HG03442 (cell line): ENCODE measurements at regions not wholly inside any gene's neighbourhood (a gene's known extent, or its start where the extent isn't known, plus 50 kb on each side); places are given as distances from the start of the nearest gene placed in this dataset.

Experiments used
- ATAC-seq: cut with Tn5 transposase; IDR thresholded peaks from one replicate; pipeline ENCODE4 v1.9.1; 2021; ENCODE audit warnings: mild to moderate bottlenecking, moderate library complexity; ENCODE audit not compliant: unreplicated experiment

GRCh38 chr5:68352166-68352565, 136.6 kb downstream of the PIK3R1 start:
- ATAC-seq, result no peak

GRCh38 chr5:68353605-68354004, 138.0 kb downstream of the PIK3R1 start:
- ATAC-seq, result no peak

DNA sequence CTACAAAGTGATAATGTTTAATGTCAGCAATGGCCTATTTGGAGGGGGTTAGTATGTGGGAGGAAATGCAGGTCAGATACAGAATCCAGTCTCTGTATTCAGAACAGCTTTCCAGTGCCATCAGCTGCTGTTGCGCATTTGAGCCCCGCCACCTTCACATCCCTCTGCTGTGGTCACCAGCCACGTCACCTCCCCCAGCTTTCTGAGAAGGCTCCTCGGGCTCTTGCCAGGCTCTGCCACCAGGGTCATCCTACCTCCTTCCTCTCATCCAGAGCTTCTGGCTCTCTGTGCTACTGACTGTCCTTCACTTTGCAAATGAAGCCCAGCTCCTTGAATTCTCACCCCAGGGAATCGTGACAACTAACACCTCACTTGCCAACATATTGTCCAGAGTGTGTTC, 138.8 kb downstream of the PIK3R1 start:
- no peak for ATAC-seq

DNA sequence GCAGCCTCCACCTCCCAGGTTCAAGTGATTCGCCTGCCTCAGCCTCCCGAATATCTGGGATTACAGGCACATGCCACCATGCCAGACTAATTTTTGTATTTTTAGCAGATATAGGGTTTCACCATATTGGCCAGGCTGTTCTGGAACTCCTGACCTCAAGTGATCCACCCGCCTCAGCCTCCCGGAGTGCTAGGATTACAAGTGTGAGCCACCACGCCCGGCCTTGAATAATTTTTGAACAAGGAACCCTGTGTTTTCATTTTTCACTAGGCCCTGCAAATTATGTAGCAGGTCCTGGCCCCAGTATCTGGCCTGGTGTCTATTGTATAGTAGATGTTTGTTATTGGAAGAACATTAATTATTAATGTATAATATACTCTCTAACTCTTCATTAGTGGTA, 140.7 kb downstream of the PIK3R1 start:
- no peak for ATAC-seq

- ATAC-seq, result no peak
Measured at GRCh38 chr5:68356623-68357022, 141.1 kb downstream of the PIK3R1 start.

GRCh38 chr5:68359699-68360098, 144.1 kb downstream of the PIK3R1 start:
- ATAC-seq, result no peak

DNA sequence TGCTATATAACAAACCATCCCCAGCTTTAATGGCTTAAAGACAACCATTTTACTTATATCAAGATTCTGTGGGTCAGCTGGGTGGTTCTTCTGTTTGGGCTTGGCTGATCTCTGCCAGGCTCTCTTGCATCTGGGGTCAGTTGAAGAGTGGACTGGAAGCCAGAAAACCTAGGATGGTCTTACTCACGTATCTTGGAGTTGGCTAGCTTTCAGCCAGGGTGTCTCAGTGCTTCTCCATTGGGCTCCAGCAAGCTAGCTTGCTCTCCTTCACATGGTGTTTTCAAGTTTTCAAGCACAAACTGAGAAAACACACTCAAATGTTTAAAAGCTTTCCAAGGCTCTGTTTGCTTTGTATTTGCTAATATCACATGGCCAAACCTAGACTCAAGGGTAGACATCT, 146.8 kb downstream of the PIK3R1 start:
- no peak for ATAC-seq

DNA sequence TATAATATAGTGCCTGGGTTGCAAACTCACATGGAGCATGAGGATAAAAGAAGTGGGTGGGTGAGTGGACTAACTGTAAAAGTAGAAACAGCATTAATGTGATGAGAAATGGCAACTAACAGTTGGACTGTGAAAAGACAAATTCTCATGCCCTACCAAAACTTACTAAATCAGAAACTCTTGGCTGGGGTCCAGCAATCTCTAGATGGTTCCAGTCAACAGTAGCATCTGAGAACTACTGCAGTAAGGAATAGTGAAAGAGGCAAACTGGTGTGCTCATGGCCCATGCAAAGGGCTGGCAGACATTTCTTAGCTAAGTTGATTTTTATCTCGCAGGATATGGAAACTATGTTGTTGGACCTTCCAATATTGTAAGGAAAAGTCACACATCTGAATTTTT, 150.3 kb downstream of the PIK3R1 start:
- ATAC-seq, result no peak

GRCh38 chr5:68367287-68367686, 151.7 kb downstream of the PIK3R1 start:
- ATAC-seq, result no peak

DNA sequence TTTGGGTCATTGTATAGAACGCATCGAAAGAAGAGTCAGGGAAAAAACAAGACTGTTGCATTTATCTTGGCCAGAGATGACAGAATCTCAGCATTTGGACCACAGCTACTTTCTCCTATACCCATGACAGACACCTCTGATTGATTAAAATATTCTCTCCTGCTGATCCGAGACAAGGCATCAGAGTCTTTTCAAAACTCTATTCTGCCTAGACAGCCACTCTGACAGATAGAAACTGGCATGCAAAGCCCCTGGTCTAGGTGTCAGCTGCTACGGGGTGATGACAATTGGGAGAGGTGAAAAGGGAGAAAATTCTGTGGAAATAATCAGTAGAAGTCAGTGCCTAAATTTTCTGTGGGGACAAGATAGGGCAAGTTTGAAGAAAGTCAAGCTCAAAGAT, 152.2 kb downstream of the PIK3R1 start:
- ATAC-seq, result no peak

DNA sequence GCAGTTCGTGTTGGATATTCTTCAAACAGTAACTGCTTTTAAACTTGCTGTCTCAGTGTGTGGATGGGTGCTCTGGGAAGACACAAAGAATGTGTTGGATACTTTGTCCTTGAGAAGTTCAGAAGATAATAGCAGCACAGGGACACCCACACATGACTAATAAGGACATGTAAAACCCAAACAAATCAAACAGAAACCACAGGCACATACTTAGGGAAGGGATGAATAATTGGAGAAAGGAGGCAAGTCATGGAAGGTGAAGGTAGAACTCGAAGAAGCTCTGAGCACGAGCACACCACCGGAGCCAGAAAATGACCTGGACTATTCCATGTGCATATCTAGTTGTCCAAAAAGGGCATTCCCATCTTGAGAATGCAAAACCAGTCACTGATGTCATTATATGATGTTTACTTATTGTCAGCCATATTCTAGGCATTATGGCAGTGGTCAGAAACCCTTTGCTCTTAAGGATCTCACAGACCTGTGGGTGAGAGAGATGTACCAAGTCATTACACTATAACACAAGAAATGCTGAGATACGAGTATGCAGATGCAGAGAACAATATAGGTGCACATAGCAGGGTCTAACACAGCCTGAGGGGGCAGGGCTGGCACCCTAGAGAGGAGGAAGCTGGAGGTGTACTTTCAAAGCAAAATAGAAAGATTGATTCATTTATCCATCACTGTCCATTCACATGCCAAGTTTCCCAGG, 152.9 kb downstream of the PIK3R1 start:
- ATAC-seq, result no peak

GRCh38 chr5:68369023-68369359, 153.4 kb downstream of the PIK3R1 start:
- no peak for ATAC-seq

DNA sequence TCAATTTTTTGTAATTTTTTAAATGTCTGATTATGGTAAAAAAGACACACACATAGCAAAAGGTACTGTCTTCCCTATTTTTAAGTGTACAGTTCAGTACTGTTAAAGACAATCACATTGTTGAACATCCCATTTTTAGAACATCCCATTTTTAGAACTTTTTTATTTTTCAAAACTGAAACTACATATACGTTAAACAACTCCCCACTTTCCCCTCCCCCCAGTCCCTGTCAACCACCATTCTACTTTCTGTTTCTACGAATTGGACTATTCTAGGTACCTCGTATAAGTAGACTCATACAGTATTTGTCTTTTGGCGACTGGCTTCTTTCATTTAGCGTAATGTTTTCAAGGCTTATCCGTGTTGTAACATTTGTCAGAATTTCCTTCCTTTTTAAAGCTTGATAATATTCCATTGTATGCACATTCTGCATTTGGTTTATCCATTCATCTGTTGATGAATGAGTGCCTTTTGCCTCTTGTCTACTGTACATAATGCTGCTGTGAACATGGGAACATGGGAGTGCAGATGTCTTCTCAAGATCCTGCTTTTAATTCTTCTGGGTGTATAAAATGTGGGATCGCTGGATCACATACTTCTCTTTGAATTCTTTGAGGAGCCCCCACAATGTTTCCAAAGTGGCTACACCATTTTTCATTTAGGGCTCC, 154.0 kb downstream of the PIK3R1 start:
- ATAC-seq, result peak; percentile 66

DNA sequence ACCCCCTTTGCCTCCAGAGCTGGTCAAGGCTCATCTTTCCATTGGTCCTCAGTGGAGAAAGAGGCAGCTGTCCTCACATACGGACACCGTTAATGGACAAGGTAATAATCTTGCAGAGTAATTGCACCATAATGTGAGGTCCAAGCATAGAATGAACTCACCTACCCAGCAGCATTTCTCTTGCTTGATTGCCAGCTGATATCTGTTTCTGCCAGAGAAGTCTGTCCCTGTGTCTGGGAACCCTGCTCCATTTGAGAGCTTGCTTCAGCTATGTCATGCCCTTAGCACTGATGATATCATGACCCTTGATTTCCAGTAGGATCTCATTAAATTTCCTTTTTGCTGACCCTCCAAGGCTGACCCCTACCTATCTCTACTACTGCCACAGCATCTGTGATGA, 154.6 kb downstream of the PIK3R1 start:
- ATAC-seq, result no peak

DNA sequence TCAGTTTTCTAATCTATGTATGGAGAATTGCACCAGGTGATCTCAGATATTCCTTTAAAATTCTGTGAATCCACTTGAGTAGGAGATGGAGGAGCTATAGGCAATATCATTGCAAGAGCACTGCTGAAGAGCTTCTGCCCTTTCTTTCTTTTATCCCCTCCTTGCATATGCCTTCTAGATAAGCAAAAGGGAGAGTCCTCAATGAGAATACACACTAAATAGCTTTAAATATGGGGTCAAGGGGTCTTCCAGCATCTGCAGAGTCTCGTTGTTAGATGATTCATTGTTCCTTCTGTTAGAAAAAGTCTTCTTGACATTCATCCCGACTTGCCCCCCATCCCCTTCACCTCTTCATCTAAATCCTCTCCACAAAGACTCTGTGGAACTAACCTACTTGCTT, 156.1 kb downstream of the PIK3R1 start:
- ATAC-seq, result no peak

- no peak for ATAC-seq
Measured at GRCh38 chr5:68372161-68372560, 156.6 kb downstream of the PIK3R1 start.

- no peak for ATAC-seq
Measured at GRCh38 chr5:68373050-68373449, 157.5 kb downstream of the PIK3R1 start.

- ATAC-seq, result no peak
Measured at GRCh38 chr5:68374796-68375518, 159.4 kb downstream of the PIK3R1 start.

GRCh38 chr5:68375540-68375939, 160.0 kb downstream of the PIK3R1 start:
- no peak for ATAC-seq

- no peak for ATAC-seq
Measured at GRCh38 chr5:68376935-68377334, 161.4 kb downstream of the PIK3R1 start.

DNA sequence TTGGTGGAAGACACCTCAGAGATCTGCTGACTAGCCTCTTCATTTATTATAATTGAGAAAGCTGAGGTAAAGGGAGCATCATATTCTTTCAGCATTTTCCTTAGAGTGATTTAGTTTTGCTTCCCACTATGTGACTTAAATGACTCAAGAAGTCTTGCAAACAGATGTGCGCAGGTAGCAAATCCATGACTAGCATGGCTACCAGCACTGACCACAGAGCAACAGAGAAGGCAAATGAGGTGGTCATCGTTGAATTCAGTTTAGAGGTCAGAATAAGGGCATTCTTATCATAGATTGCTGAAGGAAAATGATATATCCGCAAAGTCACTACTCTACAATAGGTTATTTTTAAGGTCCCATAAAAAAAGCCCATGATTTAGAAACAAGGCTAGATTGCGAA, 162.2 kb downstream of the PIK3R1 start:
- ATAC-seq, result peak; percentile 56

GRCh38 chr5:68378204-68378820, 162.8 kb downstream of the PIK3R1 start:
- peak; percentile 77 for ATAC-seq
